HG02852 (cell line): ENCODE measurements at regions not wholly inside any gene's neighbourhood (a gene's known extent, or its start where the extent isn't known, plus 50 kb on each side); places are given as distances from the start of the nearest gene placed in this dataset.

Experiments
- ATAC-seq: cut with Tn5 transposase; IDR thresholded peaks from one replicate; pipeline ENCODE4 v1.9.1; 2021; ENCODE audit warnings: mild to moderate bottlenecking, moderate library complexity; ENCODE audit not compliant: unreplicated experiment

DNA sequence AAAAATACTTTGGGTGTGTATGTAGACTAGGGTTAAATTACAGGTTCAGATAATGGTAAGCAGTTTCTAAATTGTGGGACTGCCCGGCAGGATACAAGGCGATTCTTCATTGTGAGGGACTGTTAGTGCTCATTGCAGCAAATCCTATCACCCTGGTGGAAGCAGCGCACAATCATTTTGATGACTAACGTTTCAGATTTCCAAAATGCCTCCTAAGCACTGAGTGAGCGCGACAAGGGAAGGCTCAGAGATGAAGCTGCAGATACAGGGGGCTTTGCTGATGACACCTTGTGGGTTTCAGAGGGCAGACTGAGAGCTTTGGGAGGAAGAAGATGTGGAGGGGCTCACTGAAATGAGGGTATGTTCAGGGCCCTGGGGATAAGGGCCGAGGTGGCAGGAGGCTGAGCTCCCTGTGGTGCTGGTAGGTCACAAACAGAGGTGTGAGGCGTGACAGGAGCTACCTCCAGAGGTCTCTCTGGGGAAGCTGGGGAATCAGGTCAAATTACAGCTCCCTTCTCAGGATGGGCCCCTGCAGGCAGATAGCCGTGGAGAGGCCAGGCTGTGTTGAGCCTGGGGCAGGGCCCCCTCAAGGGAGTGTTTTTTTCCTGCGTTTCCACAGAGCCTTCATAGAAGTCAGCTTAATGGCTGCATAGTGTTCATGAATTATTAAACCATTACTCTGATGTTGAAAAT is 84.5 kb upstream of the FYN start:
- ATAC-seq, result no peak

DNA sequence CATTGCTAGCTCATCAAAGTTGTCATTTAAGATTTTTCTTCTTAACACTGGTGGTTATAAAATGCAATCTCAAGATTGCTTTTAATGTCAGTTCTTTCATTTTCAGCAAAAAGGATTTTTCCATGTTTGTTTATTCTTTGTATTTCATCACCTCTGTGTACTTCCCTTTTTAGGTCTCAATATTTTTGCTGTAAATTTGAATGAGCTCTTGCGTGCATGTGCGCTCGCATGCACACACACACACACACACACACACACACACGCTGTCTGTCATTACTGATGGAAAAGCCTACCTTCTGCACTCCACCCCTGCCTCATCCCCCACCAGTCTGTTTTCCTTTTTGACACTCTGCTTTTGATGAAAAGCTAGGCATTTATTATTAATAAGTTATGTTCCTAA is 85.3 kb upstream of the FYN start:
- no peak for ATAC-seq

DNA sequence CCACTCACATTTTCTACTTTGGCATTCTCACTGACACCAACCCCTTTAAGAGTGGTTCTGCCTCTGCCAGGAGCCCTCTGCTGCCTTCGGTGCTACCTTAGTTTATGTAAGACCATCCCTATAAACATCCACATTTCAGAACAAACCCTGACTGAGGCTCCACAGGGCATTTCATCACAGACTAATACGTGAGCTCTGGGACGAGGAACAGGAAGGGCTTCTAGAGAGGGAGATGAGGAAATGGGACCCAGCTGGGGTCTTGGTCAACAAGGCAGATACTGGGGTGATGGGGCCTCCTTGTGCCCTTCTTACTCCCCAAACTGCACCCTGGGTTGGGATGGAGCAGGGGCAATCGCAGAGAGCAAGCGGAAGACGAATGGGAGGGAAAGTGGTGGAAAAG is 86.5 kb upstream of the FYN start:
- ATAC-seq, result no peak

DNA sequence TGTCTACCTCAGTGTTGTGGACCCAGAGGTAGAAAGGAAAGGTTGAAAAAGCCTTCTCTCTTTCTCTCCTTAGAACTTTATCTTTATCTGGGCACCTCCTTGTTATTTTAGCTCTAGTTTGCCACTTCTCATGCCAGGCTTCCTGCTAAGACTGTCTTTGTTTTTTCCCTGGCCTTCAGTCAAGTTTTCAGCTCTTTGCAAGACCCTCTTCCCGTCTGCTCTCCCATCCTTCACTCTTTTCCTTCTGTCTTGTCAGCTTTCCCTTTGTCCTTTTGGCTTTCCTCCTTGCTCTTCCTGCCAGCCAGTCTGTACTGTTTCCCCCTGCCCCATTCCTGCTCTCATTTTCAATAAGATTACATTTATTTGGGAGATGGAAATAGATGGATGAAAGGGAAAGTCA is 86.8 kb upstream of the CCN6 start:
- no peak for ATAC-seq

DNA sequence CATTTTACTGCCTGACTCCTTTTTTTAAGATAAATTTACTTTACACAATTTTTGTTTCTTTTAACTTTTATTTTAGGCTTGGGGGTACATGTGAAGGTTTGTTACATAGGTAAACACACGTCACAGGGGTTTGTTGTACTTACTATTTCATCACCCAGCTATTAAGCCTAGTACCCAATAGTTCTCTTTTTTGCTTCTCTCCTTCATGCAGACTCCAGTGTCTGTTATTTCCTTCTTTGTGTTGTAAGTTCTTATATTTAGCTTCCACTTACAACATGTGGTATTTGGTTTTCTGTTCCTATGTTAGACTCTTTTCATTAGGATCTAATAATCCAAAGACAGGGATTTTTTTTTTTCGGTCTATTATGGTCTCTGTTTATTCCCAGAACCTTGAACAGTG is 83.5 kb upstream of the CCN6 start:
- ATAC-seq, result no peak

DNA sequence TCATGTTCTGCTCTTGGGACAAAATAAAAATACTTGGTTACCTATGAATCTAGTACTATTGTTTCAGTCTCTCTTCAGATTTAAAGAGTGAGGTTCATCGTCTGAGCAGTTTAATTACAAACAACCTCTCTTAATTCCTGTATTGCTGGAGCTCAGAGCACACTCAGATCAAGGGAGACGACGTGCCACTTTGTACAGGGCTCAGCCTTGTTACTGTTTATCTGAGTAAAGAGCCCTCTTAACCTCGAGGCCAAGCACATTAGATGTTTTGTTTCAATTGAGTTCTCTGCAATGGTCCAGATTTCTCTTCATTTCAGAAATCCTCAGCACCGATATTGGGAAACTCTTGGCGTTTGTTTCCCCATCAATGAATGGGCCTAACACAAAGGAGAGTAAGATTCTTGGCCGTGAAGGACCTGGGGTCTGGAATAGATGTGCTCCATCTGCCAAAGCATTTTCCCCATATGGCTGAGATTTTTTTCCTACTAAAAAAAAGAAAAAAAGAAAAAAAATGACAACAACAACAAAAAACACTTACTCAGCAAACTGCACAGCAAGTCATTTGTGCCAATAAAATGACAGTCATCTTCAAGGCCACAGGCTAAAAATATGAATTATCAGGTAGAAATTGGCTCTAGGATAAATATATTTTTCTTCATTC is 82.6 kb upstream of the CCN6 start:
- no peak for ATAC-seq

DNA sequence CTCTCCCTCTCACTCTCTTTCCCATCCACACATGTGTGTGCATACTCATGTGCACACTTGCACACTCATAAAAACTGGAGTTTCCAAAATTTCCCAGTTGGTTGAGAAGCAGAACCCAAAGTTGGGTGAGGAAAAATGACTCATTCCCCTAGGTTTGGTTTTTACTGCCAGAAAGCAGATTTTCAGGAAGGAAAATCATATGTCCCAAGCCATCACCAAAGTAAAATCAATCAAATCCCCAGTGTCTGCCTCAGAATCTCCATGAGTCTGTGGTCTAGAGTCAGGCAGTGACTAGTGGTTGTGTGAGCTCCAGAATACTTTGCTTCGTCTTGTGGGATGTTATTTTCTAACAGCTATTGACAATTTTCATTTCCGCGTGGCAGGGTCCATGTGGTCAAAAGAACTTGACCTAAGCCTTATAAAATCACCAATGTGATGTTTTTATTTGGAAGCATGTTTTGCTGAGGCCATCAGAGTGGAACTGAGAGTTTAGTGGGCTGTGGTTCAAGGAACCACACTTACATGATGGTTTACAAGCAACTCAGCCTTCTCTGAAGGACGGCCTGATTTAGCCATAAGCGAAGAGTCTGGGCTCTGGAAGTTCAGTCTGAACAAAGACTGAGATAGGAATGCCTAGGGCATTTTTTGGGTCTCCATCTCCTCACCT is 81.9 kb upstream of the CCN6 start:
- ATAC-seq, result no peak

DNA sequence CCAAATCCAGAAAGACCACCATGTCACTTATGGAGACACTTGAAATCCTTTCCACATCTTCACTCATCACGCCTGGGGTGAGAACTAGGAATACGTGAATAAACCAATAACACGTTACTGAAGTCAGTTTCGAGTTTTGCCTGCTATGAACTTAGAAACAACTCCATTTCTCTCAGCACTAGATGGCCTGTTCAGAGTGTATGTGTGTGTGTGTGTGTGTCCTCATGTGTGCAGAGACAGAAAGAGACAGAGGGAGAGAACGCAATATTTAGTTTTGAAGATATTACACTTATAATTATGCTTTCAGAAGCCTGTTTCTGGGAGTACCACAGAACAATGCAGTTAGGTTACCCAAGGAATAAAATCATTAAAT is 81.2 kb upstream of the CCN6 start:
- no peak for ATAC-seq

DNA sequence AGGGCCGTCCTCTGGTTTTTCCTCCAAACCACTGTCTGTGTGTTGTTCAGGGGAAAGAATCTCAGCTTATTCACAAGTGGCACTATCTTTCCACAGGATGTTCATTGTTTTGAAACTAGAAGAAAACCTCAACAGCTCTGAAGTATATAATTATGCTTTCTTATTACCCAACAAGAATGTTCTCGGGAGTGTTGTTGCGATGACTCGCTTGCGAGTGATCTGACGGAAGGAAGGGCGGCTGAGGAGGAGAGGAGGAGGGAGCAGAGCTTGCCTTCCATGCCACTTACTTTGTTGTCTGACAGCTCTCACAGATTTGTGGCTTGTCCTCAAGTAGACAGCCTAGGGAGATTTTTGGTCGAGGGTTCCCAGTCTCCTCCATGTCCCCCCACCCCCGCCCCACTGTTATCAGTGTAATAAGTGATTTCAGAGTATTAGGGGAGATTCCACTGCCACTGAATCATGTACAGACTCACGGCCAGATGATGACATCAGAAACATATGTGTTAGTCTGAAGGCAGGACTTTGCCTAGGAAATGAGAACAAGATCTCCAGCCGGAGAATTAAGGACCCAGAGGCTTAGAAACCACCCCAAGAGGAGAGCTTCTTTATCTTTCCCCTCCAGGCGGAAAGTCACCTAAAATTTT is 80.7 kb upstream of the CCN6 start:
- no peak for ATAC-seq

DNA sequence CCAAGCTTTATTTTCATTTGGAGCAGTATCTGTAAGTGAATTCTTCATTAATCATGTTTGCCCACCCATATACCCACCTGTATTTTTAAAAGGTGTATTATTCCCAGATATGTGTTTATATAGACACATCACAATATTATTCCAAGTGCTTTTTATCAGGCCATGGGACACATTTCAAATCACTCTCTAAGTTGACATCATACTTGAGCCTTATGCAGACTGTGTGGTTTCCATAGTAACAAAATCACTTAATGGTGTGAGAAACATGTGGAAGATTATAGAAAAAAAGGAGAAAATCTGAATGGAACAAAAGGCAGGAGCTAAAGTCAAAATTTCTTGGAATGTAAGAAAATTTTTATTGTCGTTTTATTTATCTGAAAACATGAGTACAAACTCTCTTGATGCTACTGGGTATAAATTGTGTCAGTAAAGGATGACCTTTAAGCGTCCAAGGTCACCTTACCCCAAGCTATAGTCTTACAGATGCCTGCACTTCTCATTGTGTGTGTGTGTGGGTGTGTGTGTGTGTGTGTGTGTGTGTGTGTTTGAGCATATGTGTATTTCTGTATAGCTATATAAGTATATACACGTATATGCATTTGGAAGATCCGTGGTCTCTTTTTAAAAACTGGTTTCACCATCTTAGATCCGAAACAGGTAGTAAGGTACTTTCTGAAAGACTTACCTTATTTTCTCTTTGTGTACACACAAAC is 79.8 kb upstream of the CCN6 start:
- ATAC-seq, result no peak

DNA sequence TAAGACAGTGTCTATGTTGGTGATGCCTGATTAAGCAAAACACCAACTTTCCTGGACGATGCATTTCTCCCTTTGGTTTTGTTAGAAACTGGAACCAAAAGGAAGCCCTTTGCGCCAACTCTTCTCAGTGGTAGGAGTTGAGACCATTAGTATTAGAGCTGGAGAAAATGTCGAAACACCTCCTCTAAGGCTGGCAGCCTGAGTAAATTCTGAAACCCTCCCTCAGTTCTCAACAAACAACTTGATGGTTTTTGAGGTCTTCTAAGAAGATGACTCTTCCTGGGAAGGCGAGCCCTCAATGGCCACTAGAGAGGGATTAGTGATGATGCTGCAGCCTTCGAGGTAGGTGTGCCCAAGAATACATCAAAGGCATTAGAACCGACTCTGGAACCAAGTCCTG is 78.4 kb upstream of the CCN6 start:
- ATAC-seq, result no peak

DNA sequence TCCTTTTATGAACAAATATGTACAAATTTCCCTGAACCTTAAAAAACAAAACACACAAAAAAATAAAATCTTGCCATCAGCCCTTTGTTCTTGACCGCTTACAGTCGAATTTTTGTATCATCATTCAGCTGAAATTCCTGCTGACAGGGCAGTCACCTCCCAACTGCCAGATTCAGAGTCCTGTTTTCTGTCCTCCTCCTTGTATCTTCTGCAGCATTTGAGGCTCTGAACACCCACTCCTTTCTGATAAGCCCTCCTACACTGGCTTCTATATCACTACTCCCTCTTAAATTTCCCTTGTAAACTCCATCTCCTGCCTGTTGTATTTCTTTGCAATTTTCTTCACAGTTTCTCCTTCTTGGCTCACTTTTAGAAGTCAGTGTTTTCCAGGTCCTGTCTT is 77.8 kb upstream of the CCN6 start:
- no peak for ATAC-seq

DNA sequence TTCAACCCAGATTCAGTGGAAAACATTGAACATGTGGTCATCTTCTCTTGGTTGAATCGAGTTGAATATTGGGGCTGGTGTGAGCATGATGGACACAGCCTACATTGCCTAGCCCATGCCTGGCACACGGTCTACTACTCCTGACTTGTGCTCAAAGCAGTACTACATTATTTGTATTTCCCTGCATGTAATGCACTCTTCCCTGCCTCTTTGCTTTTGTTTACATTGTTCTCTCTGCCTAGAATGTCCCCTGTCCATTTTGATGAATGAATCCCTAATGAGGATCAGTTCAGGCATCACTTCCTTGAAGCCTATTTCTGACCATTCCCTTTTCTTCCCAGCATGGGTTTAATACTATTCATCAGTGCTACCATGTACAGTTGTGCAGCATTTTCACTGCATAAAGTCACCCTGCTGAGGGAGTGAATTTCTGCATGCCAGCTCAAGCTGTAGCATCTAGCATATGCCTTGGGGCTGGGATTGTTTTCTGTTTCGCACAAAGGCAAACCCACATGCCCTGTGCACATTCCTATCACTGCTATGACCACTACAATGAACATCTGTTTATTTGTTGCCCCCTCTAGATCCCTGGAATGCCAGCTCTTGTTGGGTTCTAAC is 75.3 kb upstream of the CCN6 start:
- no peak for ATAC-seq

DNA sequence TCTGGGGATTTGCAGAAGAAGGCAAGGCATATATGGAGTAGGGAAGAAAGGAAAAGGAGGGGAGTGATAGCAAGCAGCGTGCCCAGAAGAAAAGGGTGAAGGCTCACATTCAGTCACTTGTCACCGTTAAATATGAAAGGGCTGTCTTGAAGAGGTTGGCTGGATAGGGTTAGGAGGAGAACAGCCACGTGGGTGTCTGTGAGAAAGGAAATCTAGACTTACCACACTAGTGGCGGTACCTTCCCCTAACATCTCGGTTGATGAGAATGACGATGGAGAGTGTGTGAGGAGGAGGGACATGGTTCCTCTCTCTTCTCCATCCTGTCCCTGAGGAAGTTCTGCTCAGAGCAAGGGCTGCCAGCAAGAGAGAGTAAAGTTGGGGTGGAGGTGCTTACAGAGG is 74.3 kb upstream of the CCN6 start:
- no peak for ATAC-seq

DNA sequence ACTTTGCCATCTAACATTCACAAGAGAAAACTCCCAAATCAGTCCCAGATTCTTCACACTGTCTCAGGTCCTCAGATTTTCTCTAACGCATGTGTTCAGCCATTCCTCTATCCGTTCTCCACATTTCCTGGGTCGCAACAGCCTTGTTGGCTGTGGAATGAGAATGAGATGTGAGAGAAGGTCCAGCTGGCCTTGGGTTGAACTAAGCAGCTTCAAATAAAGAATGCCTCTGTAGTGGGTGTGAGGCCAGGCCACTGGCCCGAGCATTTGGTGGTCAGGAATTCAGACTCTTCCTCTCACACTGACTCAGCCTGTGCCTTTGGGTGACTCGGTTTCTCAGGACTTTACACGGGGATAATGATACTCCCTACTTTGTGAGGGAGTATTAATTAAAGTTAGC is 73.8 kb upstream of the CCN6 start:
- ATAC-seq, result no peak

DNA sequence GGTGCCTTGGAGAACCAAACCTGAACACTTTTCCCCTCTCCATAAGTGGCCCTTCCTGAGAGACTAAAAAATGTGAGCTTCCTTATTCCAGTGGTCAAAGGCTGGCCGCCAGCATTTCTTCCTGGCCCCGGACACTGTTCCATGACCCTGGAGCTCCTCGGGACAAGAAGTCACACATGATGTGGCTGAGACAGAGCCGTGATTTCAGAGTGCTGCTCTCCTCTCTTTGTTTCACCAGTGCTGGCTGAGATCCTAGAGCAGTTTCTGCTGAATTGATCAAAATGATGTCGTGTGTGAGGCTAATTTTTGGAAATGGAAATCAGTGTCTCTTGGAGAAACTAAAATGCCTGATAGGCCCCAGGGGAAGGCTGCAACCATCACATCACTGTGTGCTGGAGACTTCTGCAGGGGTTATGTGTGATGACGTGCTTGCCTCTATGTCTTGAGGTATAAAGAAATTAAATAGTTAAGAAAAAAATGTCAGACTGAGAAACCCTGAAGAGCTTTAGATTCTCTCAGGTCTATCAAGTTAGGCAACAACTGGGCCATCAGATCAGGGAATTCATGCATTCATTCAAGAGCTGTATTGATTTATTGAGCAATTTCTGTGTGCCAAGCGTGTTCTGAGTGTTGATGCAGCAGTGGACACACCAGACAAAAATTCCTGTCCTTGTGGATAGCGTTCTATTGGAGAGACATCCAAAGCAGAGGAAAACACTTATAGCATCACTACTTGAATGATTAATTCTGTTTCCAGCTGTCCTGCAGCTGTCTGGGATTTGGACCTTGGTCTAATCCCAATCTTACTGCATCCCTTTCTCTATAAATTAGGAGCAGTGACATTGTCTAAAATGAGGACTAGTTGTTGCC is 72.7 kb upstream of the CCN6 start:
- ATAC-seq, result no peak

DNA sequence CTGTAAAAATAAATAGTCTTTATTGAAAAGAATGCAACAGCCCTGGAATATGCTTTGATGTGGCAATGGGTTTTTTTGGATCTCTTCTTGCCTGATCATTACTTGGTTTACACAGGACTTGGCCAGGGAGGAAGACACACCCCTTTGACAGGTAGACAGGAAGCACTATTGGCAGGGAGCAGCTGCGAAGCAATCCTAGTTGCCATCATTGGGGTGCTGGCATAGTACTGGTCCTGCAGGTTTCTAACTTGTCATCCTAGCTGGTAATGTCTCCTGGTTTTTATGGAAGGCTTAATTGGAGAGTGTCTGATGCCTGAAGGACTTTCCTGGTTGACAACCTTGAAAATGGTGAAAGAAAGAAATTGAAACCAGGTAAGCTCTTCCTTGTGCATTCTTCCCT is 71.2 kb upstream of the CCN6 start:
- no peak for ATAC-seq

DNA sequence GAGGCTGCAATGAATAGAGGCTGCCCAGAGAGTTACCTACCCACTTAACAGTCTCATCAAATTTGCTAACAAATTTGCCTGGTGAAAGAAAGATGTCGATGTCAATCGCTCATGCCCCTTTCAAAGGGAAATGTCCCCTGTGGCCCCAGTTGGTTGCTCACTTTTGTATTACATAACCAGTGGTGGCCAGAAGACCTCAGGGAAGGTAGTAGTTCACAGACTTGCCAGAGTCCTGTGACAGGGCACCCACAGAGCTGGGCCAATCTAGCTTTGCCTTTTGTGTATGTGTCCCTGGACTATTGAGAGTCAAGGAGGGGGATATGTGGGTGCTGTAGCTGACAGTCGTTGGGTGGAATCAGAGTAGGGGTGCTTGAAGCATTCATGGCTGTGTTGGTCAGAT is 70.7 kb upstream of the CCN6 start:
- ATAC-seq, result no peak

DNA sequence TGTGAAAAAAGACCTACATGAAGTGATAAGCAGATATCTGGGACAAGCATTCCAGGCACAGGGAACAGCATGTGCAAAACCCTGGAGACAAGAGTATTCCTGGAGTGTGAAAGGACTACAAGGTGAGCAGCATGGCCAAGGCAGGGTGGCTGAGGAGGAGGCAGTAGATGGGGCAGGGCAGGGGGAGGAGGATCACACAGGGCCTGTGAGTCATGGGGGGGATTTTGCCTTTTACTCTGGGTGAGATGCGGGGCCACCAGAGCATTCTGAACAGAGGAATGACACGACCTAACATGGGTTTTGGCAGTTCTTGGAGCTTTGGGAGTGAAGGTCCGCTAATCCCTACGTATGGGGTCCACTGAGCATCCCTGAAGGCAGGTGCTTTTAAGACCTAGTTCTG is 69.8 kb upstream of the CCN6 start:
- ATAC-seq, result no peak
